Stimulated activated CD4-positive, alpha-beta T cell treated with anti-CD3 and anti-CD28 coated beads, TNF-alpha, amount 100 ng/mL, for 1 hour (primary cell): ENCODE measurements at regions not wholly inside any gene's neighbourhood (a gene's known extent, or its start where the extent isn't known, plus 50 kb on each side); places are given as distances from the start of the nearest gene placed in this dataset.

Source experiments
- DNase-seq, 3 donors: peaks; one replicate each; pipeline ENCODE4 v3.0.0-alpha.2; 2020; ENCODE audit warnings: low read depth in 3 of 3, low spot score in 1 of 3

- no peak for DNase-seq
Measured at GRCh38 chr2:18467749-18468360, 92.6 kb downstream of the RDH14 start.

GRCh38 chr2:18465979-18466378 is 94.5 kb downstream of the RDH14 start:
- no peak for DNase-seq

GRCh38 chr2:18464913-18465312 is 95.5 kb downstream of the RDH14 start:
- no peak for DNase-seq

GRCh38 chr2:18456026-18456425 is 104.4 kb downstream of the RDH14 start:
- DNase-seq = no peak

GRCh38 chr2:18455236-18455862 is 105.1 kb downstream of the RDH14 start:
- DNase-seq = no peak

GRCh38 chr2:18454692-18455235 is 105.7 kb downstream of the RDH14 start:
- DNase-seq = no peak

- no peak for DNase-seq
Measured at GRCh38 chr2:18446715-18447114, 113.7 kb downstream of the RDH14 start.

- no peak for DNase-seq
Measured at GRCh38 chr2:18445433-18446320, 114.8 kb downstream of the RDH14 start.

- DNase-seq = no peak
Measured at GRCh38 chr2:18444806-18445205, 115.6 kb downstream of the RDH14 start.

- DNase-seq = no peak
Measured at GRCh38 chr2:18441583-18441982, 118.9 kb downstream of the RDH14 start.

- DNase-seq = no peak
Measured at GRCh38 chr2:18440777-18441176, 119.7 kb downstream of the RDH14 start.

- DNase-seq = no peak
Measured at GRCh38 chr2:18440141-18440661, 120.3 kb downstream of the RDH14 start.

- no peak for DNase-seq
Measured at GRCh38 chr2:18439716-18440115, 120.7 kb downstream of the RDH14 start.

GRCh38 chr2:18437909-18438308 is 122.5 kb downstream of the RDH14 start:
- DNase-seq = no peak

- no peak for DNase-seq
Measured at GRCh38 chr2:18436503-18437005, 123.9 kb downstream of the RDH14 start.

- no peak for DNase-seq
Measured at GRCh38 chr2:18435426-18436037, 124.9 kb downstream of the RDH14 start.

GRCh38 chr2:18433872-18434271 is 126.6 kb downstream of the RDH14 start:
- no peak for DNase-seq

- no peak for DNase-seq
Measured at GRCh38 chr2:18432999-18433398, 127.5 kb downstream of the RDH14 start.

- no peak for DNase-seq
Measured at GRCh38 chr2:18430996-18431748, 129.3 kb downstream of the RDH14 start.

- no peak for DNase-seq
Measured at GRCh38 chr2:18428516-18428915, 131.9 kb downstream of the RDH14 start.
